ENCODE measurements at regions not wholly inside any gene's neighbourhood (a gene's known extent, or its start where the extent isn't known, plus 50 kb on each side); places are given as distances from the start of the nearest gene placed in this dataset.

GRCh38 chr3:182142928-182143327, 431.2 kb downstream of the SOX2 start:
- no peak for TF ChIP-seq CTCF (IDR thresholded peaks at IDR 0.05; ENCODE audit: low read depth, low read length, poor library complexity, severe bottlenecking)
- TF ChIP-seq EZH2phosphoT487 (IDR thresholded peaks at IDR 0.05; ENCODE audit: borderline replicate concordance, low read length): no peak
